ENCODE measurements at regions not wholly inside any gene's neighbourhood (a gene's known extent, or its start where the extent isn't known, plus 50 kb on each side); places are given as distances from the start of the nearest gene placed in this dataset.

GRCh38 chr3:178275311-178275710 is 260.9 kb upstream of the KCNMB2 start:
- TF ChIP-seq POLR2A (IDR thresholded peaks at IDR 0.05; ENCODE audit: low read depth, low read length) = no peak
- TF ChIP-seq POLR2AphosphoS5 (IDR thresholded peaks at IDR 0.05; ENCODE audit: low read depth, low read length) = no peak
- no peak for TF ChIP-seq TAF1 (IDR thresholded peaks at IDR 0.05; ENCODE audit: low read depth, low read length)

All from GM12891 (cell line).